Kidney epithelial cell (primary cell): ENCODE measurements at regions not wholly inside any gene's neighbourhood (a gene's known extent, or its start where the extent isn't known, plus 50 kb on each side); places are given as distances from the start of the nearest gene placed in this dataset.
A peak's percentile ranks its signal among the peaks of the same experiment; 100 is the strongest.

Experiments
- DNase-seq: peaks from one replicate; pipeline ENCODE4 v3.0.0-alpha.2; 2010; ENCODE audit warnings: low read depth
- H3K27me3 ChIP-seq: 2 replicates; pipeline ENCODE4 v1.6.0; 2011; ENCODE audit warnings: low read length; ENCODE audit not compliant: control insufficient read depth, insufficient read depth
- H3K36me3 ChIP-seq: 2 replicates; pipeline ENCODE4 v1.5.1; 2011; ENCODE audit warnings: low read length; ENCODE audit not compliant: control insufficient read depth, insufficient read depth
- H3K4me3 ChIP-seq: 2 replicates; pipeline ENCODE4 v1.5.1; 2011; ENCODE audit warnings: low read depth, mild to moderate bottlenecking, control low read depth, low read length
- CTCF ChIP-seq: IDR thresholded peaks from 2 replicates; pipeline ENCODE4 v1.5.1; 2011; ENCODE audit warnings: mild to moderate bottlenecking, moderate library complexity, low read length, control low read depth, inconsistent platforms; ENCODE audit not compliant: insufficient read depth, poor library complexity, severe bottlenecking

DNA sequence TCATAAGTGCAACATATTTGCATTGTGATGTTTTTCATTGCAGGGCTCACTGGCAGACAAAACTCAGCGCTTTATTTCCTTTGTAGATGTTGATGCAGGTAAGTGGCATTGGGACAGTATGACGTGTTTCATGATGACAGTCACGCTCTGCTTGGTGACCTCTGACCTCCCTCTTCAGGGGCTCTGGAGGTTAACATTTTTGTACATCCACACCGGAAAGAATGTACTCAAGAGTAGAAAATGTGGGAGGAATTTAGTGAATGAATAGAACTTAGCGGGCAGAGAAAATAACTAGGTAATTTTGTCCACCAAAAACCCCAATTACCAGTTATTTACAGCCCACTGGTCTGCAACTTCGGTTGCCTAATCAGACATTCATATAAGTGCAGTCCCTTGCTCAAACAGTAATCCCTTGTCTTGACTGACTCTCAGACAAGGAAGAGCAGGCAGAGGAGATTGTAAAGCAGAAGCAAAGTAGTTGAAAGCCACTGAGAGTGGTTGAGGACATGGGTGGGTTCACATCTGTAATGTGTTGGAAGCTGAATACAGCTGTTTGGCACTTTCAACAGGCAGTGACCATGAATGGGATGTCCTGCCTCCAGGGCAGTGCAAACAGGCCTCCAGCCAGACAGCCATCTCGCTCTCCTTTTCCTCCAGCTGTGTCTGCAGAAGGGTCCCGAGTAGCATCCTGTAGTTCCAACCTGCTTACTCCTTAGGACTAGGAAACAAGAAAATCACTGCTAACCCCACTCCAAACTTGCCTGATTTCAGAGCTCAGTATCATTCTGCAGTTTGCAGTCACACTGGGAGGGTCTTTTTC is 188.9 kb downstream of the NRIP1 start:
- no peak for TF ChIP-seq CTCF
- DNase-seq: peak; percentile 86
- Histone ChIP-seq H3K4me3 (no peak overlapping the region), H3K36me3 (no peaks in the 10 kb centered on the region), H3K27me3 (no peaks in the 10 kb centered on the region)

DNA sequence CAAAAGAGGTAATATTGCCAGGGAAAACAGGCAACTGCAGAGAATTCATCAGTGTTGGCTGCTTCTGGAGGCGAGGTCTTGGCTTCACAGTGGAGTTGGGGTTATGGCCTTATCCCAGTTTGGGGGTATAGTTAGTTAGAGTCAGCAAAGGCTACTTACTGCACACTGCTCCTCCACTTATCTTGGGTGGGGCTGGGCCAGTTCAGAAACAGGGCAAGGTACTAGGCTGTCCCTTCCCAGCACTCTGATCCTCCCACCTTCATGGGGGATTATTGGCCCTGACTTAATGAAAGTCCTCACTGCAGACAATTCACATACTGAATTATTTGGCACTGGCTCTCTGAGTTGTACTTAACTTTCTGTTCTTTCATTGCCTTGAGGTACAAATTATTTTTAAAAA is 189.6 kb downstream of the NRIP1 start:
- H3K27me3 ChIP-seq: no peaks in the 10 kb centered on the region
- TF ChIP-seq CTCF: no peak
- H3K4me3 ChIP-seq: no peak overlapping the region
- no peaks in the 10 kb centered on the region for H3K36me3 ChIP-seq
- DNase-seq: no peak

DNA sequence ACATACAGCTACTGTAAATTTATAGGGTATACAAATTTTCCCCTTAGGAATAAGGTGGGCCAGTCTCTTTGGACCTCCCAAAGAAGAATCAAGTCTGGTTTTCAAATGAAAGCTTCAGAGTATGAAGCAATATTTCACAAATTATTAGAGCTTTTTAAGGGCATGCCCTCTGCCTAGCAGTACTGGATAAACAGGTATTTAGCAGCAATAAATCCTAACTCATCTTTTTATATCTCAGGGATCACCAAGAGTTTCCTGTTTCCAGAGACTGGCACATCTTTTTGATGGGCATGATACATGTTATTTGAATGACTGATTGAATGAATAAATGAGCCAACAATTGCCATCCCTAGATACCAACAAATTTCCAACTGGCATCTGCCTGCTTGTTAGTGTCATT is 190.4 kb downstream of the NRIP1 start:
- Histone ChIP-seq H3K27me3 (no peaks in the 10 kb centered on the region), H3K36me3 (no peaks in the 10 kb centered on the region), H3K4me3 (no peak overlapping the region)
- DNase-seq: no peak
- no peak for TF ChIP-seq CTCF

- Histone ChIP-seq H3K27me3 (no peaks in the 10 kb centered on the region), H3K36me3 (no peaks in the 10 kb centered on the region), H3K4me3 (no peak overlapping the region)
- no peak for DNase-seq
- TF ChIP-seq CTCF: no peak
Observed at GRCh38 chr21:14871861-14872260, 192.9 kb downstream of the NRIP1 start.

GRCh38 chr21:14870853-14871149 is 194.0 kb downstream of the NRIP1 start:
- DNase-seq: no peak
- no peak overlapping the region for H3K4me3 ChIP-seq
- H3K36me3 ChIP-seq: no peaks in the 10 kb centered on the region
- TF ChIP-seq CTCF: no peak
- no peaks in the 10 kb centered on the region for H3K27me3 ChIP-seq
